ENCODE measurements at regions not wholly inside any gene's neighbourhood (a gene's known extent, or its start where the extent isn't known, plus 50 kb on each side); places are given as distances from the start of the nearest gene placed in this dataset.

- TF ChIP-seq CTCF (tag by site-specific recombination; IDR thresholded peaks at IDR 0.05) (no peak), HOXD13 (CRISPR knock-in tag; IDR thresholded peaks at IDR 0.05; ENCODE audit: borderline replicate concordance) (no peak), TRIM28 (IDR thresholded peaks at IDR 0.05; ENCODE audit: borderline replicate concordance, low read length) (no peak), ZNF274 (IDR thresholded peaks at IDR 0.05; ENCODE audit: low read length) (no peak), ZNF274 (tag by site-specific recombination; IDR thresholded peaks at IDR 0.05; ENCODE audit: borderline replicate concordance) (no peak), ZNF777 (tag by site-specific recombination; IDR thresholded peaks at IDR 0.05; ENCODE audit: borderline replicate concordance) (no peak), ZNF510 (tag by site-specific recombination; IDR thresholded peaks at IDR 0.05; ENCODE audit: insufficient replicate concordance) (no peak), ZSCAN5A (tag by site-specific recombination; IDR thresholded peaks at IDR 0.05) (no peak), ZNF792 (tag by site-specific recombination; IDR thresholded peaks at IDR 0.05) (no peak)
Measured at GRCh38 chr2:235144291-235144690, 192.5 kb downstream of the SH3BP4 start.

Data from HEK293 (cell line).